ENCODE measurements at regions not wholly inside any gene's neighbourhood (a gene's known extent, or its start where the extent isn't known, plus 50 kb on each side); places are given as distances from the start of the nearest gene placed in this dataset.

GRCh38 chr13:106911627-106912026 lies 343.7 kb upstream of the ARGLU1 start:
- no peak overlapping the region for H3K27ac Mint-ChIP-seq (ENCODE audit: unreplicated experiment)
- H3K27me3 Mint-ChIP-seq (ENCODE audit: low read depth), result no peaks in the 10 kb centered on the region
- DNase-seq (ENCODE audit: low read depth, low spot score), result no peak
- TF ChIP-seq, protein P1, sequence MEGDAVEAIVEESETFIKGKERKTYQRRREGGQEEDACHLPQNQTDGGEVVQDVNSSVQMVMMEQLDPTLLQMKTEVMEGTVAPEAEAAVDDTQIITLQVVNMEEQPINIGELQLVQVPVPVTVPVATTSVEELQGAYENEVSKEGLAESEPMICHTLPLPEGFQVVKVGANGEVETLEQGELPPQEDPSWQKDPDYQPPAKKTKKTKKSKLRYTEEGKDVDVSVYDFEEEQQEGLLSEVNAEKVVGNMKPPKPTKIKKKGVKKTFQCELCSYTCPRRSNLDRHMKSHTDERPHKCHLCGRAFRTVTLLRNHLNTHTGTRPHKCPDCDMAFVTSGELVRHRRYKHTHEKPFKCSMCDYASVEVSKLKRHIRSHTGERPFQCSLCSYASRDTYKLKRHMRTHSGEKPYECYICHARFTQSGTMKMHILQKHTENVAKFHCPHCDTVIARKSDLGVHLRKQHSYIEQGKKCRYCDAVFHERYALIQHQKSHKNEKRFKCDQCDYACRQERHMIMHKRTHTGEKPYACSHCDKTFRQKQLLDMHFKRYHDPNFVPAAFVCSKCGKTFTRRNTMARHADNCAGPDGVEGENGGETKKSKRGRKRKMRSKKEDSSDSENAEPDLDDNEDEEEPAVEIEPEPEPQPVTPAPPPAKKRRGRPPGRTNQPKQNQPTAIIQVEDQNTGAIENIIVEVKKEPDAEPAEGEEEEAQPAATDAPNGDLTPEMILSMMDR (conservative IDR thresholded peaks at IDR 0.05), result no peak
- peaks cover 5% of the 10 kb centered on the region for H3K9me3 Mint-ChIP-seq
- no peaks in the 10 kb centered on the region for H3K36me3 Mint-ChIP-seq (ENCODE audit: low read depth)
- H3K4me3 Mint-ChIP-seq, result no peak overlapping the region
- H3K4me1 Mint-ChIP-seq, result peaks cover 32% of the 10 kb centered on the region

DNA sequence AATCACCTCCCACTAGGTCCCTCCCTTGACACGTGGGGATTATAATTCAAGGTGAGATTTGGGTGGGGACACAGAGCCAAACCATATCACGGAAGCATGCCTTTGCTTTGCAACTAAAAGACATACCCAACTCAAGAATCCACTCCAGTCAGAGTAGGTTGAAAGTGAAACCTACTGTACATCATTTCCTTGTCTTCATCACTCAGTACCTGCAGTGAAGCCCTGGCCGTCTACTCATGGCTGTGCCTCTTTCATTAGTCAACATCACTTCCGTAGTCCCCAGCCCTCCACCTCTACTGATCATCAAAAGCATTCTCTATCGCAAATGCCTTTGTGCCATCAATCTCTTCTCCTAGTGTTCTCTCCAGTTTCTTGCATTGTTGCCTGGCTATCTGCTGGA lies 343.1 kb upstream of the ARGLU1 start:
- peaks cover 31% of the 10 kb centered on the region for H3K4me1 Mint-ChIP-seq
- TF ChIP-seq, protein P1 (conservative IDR thresholded peaks at IDR 0.05), result no peak
- no peaks in the 10 kb centered on the region for H3K27me3 Mint-ChIP-seq (ENCODE audit: low read depth)
- no peak overlapping the region for H3K4me3 Mint-ChIP-seq
- no peak for DNase-seq (ENCODE audit: low read depth, low spot score)
- H3K9me3 Mint-ChIP-seq, result peaks cover 5% of the 10 kb centered on the region
- no peak overlapping the region for H3K27ac Mint-ChIP-seq (ENCODE audit: unreplicated experiment)
- no peaks in the 10 kb centered on the region for H3K36me3 Mint-ChIP-seq (ENCODE audit: low read depth)

DNA sequence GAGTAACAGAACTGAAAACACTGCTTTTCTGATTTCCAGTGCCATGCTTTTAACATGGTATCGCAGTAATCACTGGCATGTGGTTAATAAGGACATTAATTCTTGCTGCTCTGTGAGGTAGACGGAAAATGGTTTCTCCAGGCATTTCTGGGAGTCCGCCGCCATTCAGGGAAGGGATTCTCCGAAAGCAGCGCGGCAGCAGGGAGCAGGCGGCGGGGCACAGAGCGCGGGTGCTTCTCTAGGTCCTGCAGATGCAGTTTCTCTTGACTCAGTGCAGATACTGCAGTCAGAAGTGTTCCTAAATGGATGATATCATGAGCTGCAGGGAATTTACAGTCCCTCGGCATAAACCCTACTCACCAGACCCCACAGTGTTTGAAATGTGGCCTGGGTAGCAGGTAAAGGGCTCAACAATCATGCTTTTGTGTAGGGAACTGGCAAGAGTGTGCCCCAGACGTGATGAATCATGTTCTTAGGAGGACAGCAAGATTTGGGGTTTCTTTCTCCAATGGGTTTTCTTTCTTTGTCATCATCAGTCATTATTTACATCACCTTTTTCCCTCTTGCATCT lies 338.6 kb upstream of the ARGLU1 start:
- H3K27ac Mint-ChIP-seq (ENCODE audit: unreplicated experiment), result no peak overlapping the region
- H3K4me3 Mint-ChIP-seq, result no peak overlapping the region
- no peaks in the 10 kb centered on the region for H3K36me3 Mint-ChIP-seq (ENCODE audit: low read depth)
- no peaks in the 10 kb centered on the region for H3K27me3 Mint-ChIP-seq (ENCODE audit: low read depth)
- H3K9me3 Mint-ChIP-seq, result peaks cover under 1% of the 10 kb centered on the region
- H3K4me1 Mint-ChIP-seq, result peaks cover 31% of the 10 kb centered on the region
- TF ChIP-seq, protein P1 (conservative IDR thresholded peaks at IDR 0.05), result no peak
- DNase-seq (ENCODE audit: low read depth, low spot score), result no peak

DNA sequence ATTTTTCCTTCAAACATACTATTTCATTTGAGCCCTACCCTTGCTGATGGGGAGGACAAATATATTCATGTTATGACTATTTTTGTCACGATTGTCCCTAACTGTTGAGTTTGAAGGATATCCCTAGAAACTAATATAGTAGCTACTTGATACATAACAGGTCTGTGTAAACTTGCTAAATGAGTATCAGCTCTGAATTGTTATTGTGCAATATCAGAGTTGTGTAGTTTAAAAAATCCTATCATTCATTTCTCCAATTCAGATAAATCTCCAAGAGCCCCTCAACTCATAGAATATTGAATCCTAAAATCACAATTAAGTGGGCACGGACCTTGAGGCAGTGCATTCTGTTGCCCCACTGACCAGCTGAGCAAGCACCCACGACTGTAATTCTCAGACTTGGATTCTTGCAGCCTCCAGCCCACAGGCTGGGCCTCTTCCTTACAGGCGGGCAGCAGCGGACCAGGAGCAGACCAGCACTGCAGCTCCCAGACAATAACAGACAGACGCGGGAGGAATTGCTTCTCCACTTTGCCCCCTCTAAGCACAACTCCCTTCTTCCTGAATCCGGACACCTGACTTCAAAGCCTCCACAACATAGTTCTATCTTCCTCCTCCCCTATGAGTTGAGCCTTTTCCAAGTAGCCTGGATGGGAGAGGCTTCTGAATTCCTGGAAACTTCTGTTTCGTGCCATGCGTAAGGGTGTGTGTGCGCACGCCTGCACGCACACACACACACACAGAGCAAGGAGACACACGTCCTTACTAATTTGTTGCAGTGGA lies 337.6 kb upstream of the ARGLU1 start:
- H3K4me1 Mint-ChIP-seq, result peaks cover 31% of the 10 kb centered on the region
- H3K27ac Mint-ChIP-seq (ENCODE audit: unreplicated experiment), result no peak overlapping the region
- no peak for DNase-seq (ENCODE audit: low read depth, low spot score)
- no peaks in the 10 kb centered on the region for H3K9me3 Mint-ChIP-seq
- H3K4me3 Mint-ChIP-seq, result no peak overlapping the region
- TF ChIP-seq, protein P1 (conservative IDR thresholded peaks at IDR 0.05), result no peak
- H3K36me3 Mint-ChIP-seq (ENCODE audit: low read depth), result no peaks in the 10 kb centered on the region
- H3K27me3 Mint-ChIP-seq (ENCODE audit: low read depth), result no peaks in the 10 kb centered on the region

DNA sequence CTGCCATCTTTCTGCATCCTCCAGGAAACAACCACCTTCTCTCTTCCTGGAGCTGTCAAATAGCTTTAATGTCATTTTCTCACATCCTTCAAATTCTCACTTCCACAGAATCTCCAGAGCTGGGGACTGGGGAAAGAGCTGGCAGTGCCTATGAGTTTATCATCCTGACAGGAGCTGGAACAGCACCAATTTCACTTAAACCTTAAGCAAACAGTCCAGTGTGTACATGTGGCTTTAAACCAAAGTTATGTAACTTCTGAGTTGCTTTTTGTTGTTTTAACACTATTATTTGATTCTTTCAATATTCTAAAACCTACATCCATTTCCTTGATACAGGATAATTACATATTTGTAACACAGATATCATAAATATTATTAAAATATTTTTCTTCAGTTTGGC lies 331.5 kb upstream of the ARGLU1 start:
- Mint-ChIP-seq H3K27me3 (ENCODE audit: low read depth) (no peaks in the 10 kb centered on the region), H3K27ac (ENCODE audit: unreplicated experiment) (no peak overlapping the region), H3K36me3 (ENCODE audit: low read depth) (no peaks in the 10 kb centered on the region), H3K4me1 (peaks cover 7% of the 10 kb centered on the region), H3K4me3 (no peak overlapping the region), H3K9me3 (no peaks in the 10 kb centered on the region)
- TF ChIP-seq, protein P1 (conservative IDR thresholded peaks at IDR 0.05), result no peak
- DNase-seq (ENCODE audit: low read depth, low spot score), result no peak

All from neural crest cell (in vitro differentiated cells).